Ishikawa (cell line): ENCODE measurements at regions not wholly inside any gene's neighbourhood (a gene's known extent, or its start where the extent isn't known, plus 50 kb on each side); places are given as distances from the start of the nearest gene placed in this dataset.

Experiments
- CEBPB ChIP-seq: IDR thresholded peaks from 2 replicates; pipeline ENCODE4 v1.6.1; 2012
- CREB1 ChIP-seq: IDR thresholded peaks from 2 replicates; pipeline ENCODE4 v1.6.1; 2012; ENCODE audit warnings: low read depth
- EGR1 ChIP-seq: IDR thresholded peaks from 2 replicates; pipeline ENCODE4 v1.6.1; 2012
- EP300 ChIP-seq: IDR thresholded peaks from 2 replicates; pipeline ENCODE4 v1.6.1; 2012; ENCODE audit warnings: borderline replicate concordance
- FOXM1 ChIP-seq: IDR thresholded peaks from 2 replicates; pipeline ENCODE4 v1.6.1; 2012; ENCODE audit warnings: low read depth, borderline replicate concordance
- NFIC ChIP-seq: IDR thresholded peaks from 2 replicates; pipeline ENCODE4 v1.6.1; 2012
- RAD21 ChIP-seq: IDR thresholded peaks from 2 replicates; pipeline ENCODE4 v1.6.1; 2012; ENCODE audit warnings: low read depth
- TAF1 ChIP-seq: IDR thresholded peaks from 2 replicates; pipeline ENCODE4 v1.6.1; 2012; ENCODE audit warnings: low read depth, mild to moderate bottlenecking
- TCF12 ChIP-seq: IDR thresholded peaks from 2 replicates; pipeline ENCODE4 v1.6.1; 2012; ENCODE audit warnings: low read depth
- TEAD4 ChIP-seq: IDR thresholded peaks from 2 replicates; pipeline ENCODE4 v1.6.1; 2012
- USF1 ChIP-seq: IDR thresholded peaks from 2 replicates; pipeline ENCODE4 v1.6.1; 2012
- YY1 ChIP-seq: IDR thresholded peaks from 2 replicates; pipeline ENCODE4 v1.6.1; 2012; ENCODE audit warnings: low read depth
- ZBTB7A ChIP-seq: IDR thresholded peaks from 2 replicates; pipeline ENCODE4 v1.6.1; 2012; ENCODE audit warnings: low read depth
- TF ChIP-seq, protein P1 (sequence below): IDR thresholded peaks from 2 replicates; pipeline ENCODE4 v1.6.1; 2012
- TF ChIP-seq, protein P2 (sequence below): IDR thresholded peaks from 2 replicates; pipeline ENCODE4 v1.6.1; 2012; ENCODE audit warnings: low read depth, mild to moderate bottlenecking

DNA sequence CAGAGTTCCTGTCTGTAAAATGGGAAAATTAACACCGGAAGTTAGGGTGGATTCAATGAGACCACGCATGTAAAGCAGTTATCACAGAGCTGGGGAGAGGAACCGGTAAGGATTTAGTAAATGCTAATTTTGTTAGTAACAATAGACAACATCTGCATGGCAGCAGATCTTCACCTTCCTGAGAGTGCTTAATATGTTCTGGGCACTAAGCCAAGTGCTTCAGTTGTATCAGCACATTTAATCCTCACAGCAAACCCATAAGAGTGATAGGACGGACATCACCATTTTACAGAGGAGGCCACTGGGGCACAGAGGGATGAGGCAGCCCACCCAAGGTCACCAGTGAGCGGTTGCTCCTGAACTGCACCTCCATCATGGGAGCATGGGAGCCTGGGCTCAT, 189.4 kb downstream of the WNT5A start:
- no peak for TF ChIP-seq EP300
- TF ChIP-seq CEBPB = no peak
- TF ChIP-seq FOXM1 = no peak
- TF ChIP-seq TCF12 = no peak
- TF ChIP-seq TAF1 = no peak
- no peak for TF ChIP-seq TEAD4
- TF ChIP-seq, protein P1, sequence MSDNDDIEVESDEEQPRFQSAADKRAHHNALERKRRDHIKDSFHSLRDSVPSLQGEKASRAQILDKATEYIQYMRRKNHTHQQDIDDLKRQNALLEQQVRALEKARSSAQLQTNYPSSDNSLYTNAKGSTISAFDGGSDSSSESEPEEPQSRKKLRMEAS = no peak
- TF ChIP-seq CREB1 = no peak
- no peak for TF ChIP-seq EGR1
- TF ChIP-seq NFIC = no peak
- no peak for TF ChIP-seq YY1
- TF ChIP-seq RAD21 = no peak
- TF ChIP-seq, protein P2, sequence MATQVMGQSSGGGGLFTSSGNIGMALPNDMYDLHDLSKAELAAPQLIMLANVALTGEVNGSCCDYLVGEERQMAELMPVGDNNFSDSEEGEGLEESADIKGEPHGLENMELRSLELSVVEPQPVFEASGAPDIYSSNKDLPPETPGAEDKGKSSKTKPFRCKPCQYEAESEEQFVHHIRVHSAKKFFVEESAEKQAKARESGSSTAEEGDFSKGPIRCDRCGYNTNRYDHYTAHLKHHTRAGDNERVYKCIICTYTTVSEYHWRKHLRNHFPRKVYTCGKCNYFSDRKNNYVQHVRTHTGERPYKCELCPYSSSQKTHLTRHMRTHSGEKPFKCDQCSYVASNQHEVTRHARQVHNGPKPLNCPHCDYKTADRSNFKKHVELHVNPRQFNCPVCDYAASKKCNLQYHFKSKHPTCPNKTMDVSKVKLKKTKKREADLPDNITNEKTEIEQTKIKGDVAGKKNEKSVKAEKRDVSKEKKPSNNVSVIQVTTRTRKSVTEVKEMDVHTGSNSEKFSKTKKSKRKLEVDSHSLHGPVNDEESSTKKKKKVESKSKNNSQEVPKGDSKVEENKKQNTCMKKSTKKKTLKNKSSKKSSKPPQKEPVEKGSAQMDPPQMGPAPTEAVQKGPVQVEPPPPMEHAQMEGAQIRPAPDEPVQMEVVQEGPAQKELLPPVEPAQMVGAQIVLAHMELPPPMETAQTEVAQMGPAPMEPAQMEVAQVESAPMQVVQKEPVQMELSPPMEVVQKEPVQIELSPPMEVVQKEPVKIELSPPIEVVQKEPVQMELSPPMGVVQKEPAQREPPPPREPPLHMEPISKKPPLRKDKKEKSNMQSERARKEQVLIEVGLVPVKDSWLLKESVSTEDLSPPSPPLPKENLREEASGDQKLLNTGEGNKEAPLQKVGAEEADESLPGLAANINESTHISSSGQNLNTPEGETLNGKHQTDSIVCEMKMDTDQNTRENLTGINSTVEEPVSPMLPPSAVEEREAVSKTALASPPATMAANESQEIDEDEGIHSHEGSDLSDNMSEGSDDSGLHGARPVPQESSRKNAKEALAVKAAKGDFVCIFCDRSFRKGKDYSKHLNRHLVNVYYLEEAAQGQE = no peak
- no peak for TF ChIP-seq ZBTB7A
- TF ChIP-seq USF1 = no peak

DNA sequence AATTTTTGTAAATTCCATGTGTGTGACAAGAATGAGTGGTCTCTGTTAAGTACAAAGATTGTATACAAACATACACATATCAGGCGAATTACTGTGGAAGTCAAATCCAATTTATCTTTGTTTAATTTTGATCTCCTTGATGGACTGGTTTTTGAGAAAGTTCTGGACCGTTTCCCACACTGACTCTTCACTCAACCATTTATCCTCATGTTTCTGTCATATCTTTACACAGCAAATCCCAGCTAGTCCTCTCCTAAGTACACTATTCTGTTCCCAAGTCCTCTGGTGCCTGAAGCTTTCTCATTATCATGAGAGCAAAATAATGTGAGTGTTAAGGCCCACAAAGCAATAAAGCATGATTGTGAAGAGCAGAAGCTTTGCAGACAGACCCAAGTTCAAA, 189.9 kb downstream of the WNT5A start:
- TF ChIP-seq TAF1 = no peak
- no peak for TF ChIP-seq USF1
- no peak for TF ChIP-seq ZBTB7A
- TF ChIP-seq, protein P2 = no peak
- TF ChIP-seq CREB1 = no peak
- TF ChIP-seq, protein P1 = no peak
- TF ChIP-seq NFIC = no peak
- no peak for TF ChIP-seq EGR1
- TF ChIP-seq YY1 = no peak
- TF ChIP-seq CEBPB = no peak
- TF ChIP-seq EP300 = no peak
- no peak for TF ChIP-seq FOXM1
- no peak for TF ChIP-seq TCF12
- no peak for TF ChIP-seq TEAD4
- TF ChIP-seq RAD21 = no peak

DNA sequence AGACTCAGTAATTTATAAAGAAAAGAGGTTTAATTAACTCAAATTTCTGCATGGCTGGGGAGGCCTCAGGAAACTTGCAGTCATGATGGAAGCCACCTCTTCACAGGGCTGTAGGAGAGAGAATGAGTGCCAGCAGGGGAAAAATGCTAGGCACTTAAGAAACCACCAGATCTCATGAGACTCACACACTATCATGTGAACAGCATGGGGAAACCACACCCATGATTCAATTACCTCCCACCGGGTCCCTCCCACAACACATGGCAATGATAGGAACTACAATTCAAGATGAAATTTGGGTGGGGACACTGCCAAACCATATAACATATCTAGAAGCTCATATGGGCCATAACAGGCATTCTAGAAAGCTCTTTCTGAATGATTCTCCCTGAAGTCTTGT, 190.3 kb downstream of the WNT5A start:
- no peak for TF ChIP-seq YY1
- no peak for TF ChIP-seq EGR1
- no peak for TF ChIP-seq USF1
- TF ChIP-seq TCF12 = no peak
- TF ChIP-seq TAF1 = no peak
- TF ChIP-seq ZBTB7A = no peak
- TF ChIP-seq, protein P1 = no peak
- TF ChIP-seq, protein P2 = no peak
- no peak for TF ChIP-seq TEAD4
- no peak for TF ChIP-seq CEBPB
- no peak for TF ChIP-seq CREB1
- TF ChIP-seq NFIC = no peak
- no peak for TF ChIP-seq RAD21
- no peak for TF ChIP-seq FOXM1
- no peak for TF ChIP-seq EP300

DNA sequence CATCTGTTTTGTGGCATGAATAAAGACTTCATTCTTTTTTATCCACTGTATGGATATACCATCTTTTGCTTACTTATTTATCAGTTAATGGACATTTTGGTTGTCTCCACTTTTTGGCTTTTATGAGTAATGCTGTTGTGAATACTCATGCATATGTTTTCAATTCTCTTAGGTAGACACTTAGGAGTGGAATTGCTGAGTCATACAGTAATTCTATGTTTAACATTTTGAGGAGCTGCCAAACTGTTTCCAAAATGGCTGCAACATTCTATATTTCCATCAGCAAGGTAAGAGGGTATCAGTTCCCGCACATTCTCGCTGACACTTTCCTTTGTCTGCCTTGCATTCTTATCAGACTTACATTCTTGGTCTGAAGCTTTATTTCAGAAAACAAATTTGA, 191.1 kb downstream of the WNT5A start:
- TF ChIP-seq, protein P2 = no peak
- no peak for TF ChIP-seq EP300
